ENCODE measurements at regions not wholly inside any gene's neighbourhood (a gene's known extent, or its start where the extent isn't known, plus 50 kb on each side); places are given as distances from the start of the nearest gene placed in this dataset.
A peak's percentile ranks its signal among the peaks of the same experiment; 100 is the strongest.

- Histone ChIP-seq H3K4me1 (ENCODE audit: control insufficient read depth, insufficient read depth, low read length) (peaks cover 5% of the 10 kb centered on the region), H3K56ac (ENCODE audit: extremely low read depth, insufficient read depth, low read length) (no peak overlapping the region; the same call in 1 of the 2 replicates), H4K20me1 (ENCODE audit: insufficient read depth, low read length) (no peaks in the 10 kb centered on the region), H3K79me1 (ENCODE audit: low read depth in 1 of 2, low read length in 2 of 2) (no peaks in the 10 kb centered on the region), H2BK5ac (ENCODE audit: low read depth, low read length, poor library complexity, severe bottlenecking) (no peak overlapping the region), H3K4ac (ENCODE audit: low read depth, low read length) (peak overlapping the region; percentile 35), H3K9me1 (ENCODE audit: insufficient read depth, low read length) (no peaks in the 10 kb centered on the region), H2BK120ac (ENCODE audit: low read depth, low read length) (peak overlapping the region; percentile 21), H3K4me2 (ENCODE audit: low read depth, low read length) (0 out of 2 replicates have a peak overlapping the region, but pooled peaks have one; percentile 40), H3K23ac (ENCODE audit: low read depth, low read length) (no peak overlapping the region), H3K4me3 (ENCODE audit: insufficient read depth, low read depth, low read length) (no peak overlapping the region), H3K18ac (ENCODE audit: low read depth, low read length) (peak overlapping the region; percentile 65), H3K36me3 (ENCODE audit: control insufficient read depth, insufficient read depth, low read length) (no peaks in the 10 kb centered on the region), H2BK15ac (ENCODE audit: low read depth, low read length) (no peak overlapping the region; the same call in 2 of the 3 replicates), H3K9ac (ENCODE audit: low read depth, low read length) (no peak overlapping the region), H2AK9ac (replicated peaks; ENCODE audit: low read depth, low read length, poor library complexity) (no peak overlapping the region), H4K91ac (ENCODE audit: insufficient read depth, low read depth, low read length) (no peak overlapping the region), H2AK5ac (ENCODE audit: low read depth, low read length) (no peak overlapping the region), H3K9me3 (ENCODE audit: control insufficient read depth, insufficient read depth, low read length) (no peaks in the 10 kb centered on the region), H2BK20ac (ENCODE audit: low read depth, low read length) (peak overlapping the region; percentile 74), H3K27ac (ENCODE audit: insufficient read depth, low read length) (no peak overlapping the region), H4K8ac (ENCODE audit: low read depth in 2 of 2, low read length in 2 of 2) (0 out of 4 replicates have a peak overlapping the region, but pooled peaks of 1 of the 2 experiments have one; percentile 25), H3K14ac (replicated peaks; ENCODE audit: low read depth, low read length) (no peak overlapping the region), H3K27me3 (ENCODE audit: control insufficient read depth, insufficient read depth, low read length) (no peaks in the 10 kb centered on the region), H4K5ac (ENCODE audit: low read depth, low read length) (no peak overlapping the region), H2AFZ (replicated peaks; ENCODE audit: low read length, poor library complexity) (peak overlapping the region; percentile 58)
- no peak for ATAC-seq (ENCODE audit: low read depth)
- dilution Hi-C loops (cut with HindIII; ENCODE audit: low sequenced_read_pairs, unreplicated experiment) (no loop called here), in situ Hi-C loops (cut with MboI; ENCODE audit: low sequenced_read_pairs) (no loop called here), intact Hi-C loops (cut with micrococcal nuclease) (no loop called here)
- peak; percentile 36 for DNase-seq
- no TSS peak for BruUV-seq (replicated peaks)
- POLR2A ChIA-PET (ENCODE audit: unreplicated experiment), result interaction anchor here (0.6 kb wide), 1 partner anchor 9 kb away, joined by 3 read pairs; no protein-coding TSS in a partner anchor
- WGBS, 2 experiments (ENCODE audit: extremely low coverage in 2 of 2, insufficient read length in 1 of 2), result no CpG with 5 or more reads among the region's 2 CpGs
- CTCF ChIA-PET, result interaction anchor here (0.7 to 1.3 kb wide), 2 partner anchors 10 to 27 kb away, joined by 3 to 5 read pairs; no protein-coding TSS in a partner anchor
- TF ChIP-seq RFX5 (IDR thresholded peaks at IDR 0.05; ENCODE audit: low read depth, low read length) (no peak), MXI1 (IDR thresholded peaks at IDR 0.05; ENCODE audit: borderline replicate concordance, low read depth, low read length) (no peak), CHD1 (IDR thresholded peaks at IDR 0.05; ENCODE audit: low read depth, low read length) (no peak), SMC3 (IDR thresholded peaks at IDR 0.05; ENCODE audit: low read depth, low read length) (no peak), RCOR1 (IDR thresholded peaks at IDR 0.05; ENCODE audit: insufficient replicate concordance, low read length) (no peak), MAZ (IDR thresholded peaks at IDR 0.05; ENCODE audit: borderline replicate concordance, low read depth, low read length) (no peak), NFE2L2 (IDR thresholded peaks at IDR 0.05; ENCODE audit: low read depth, low read length) (no peak), RAD21 (IDR thresholded peaks at IDR 0.05; ENCODE audit: low read length) (no peak)
These were observed 273.7 kb downstream of the SLC6A15 start for GRCh38 chr12:84638811-84639368.

All from IMR-90 (cell line).